ENCODE measurements at regions not wholly inside any gene's neighbourhood (a gene's known extent, or its start where the extent isn't known, plus 50 kb on each side); places are given as distances from the start of the nearest gene placed in this dataset.

- Mint-ChIP-seq H3K4me1 (peaks cover 0 to 5% of the 10 kb centered on the region in 2 experiments; a peak in 1 of 4 replicates), H3K27ac (no peak overlapping the region), H3K9me3 (peaks cover 28 to 31% of the 10 kb centered on the region in 2 experiments), H3K27me3 (ENCODE audit: low read depth) (no peaks in the 10 kb centered on the region), H3K4me3 (no peak overlapping the region), H3K36me3 (ENCODE audit: insufficient read depth in 1 of 3, low read depth in 3 of 3) (peaks cover 10 to 28% (median 25%) of the 10 kb centered on the region in 3 experiments)
- Histone ChIP-seq H3K14ac (ENCODE audit: insufficient read depth, low read length) (no peak overlapping the region), H3K9ac (ENCODE audit: extremely low read depth, insufficient read length, low read length) (no peak overlapping the region), H3K9me3 (ENCODE audit: control insufficient read depth, low read depth, low read length) (peaks cover under 1% of the 10 kb centered on the region), H3K23me2 (ENCODE audit: insufficient read length, low read depth, low read length, poor library complexity, severe bottlenecking) (no peaks in the 10 kb centered on the region), H2BK20ac (ENCODE audit: low read depth, low read length, poor library complexity, severe bottlenecking) (no peak overlapping the region), H3T11ph (ENCODE audit: low read length) (no peak overlapping the region), H4K20me1 (ENCODE audit: control insufficient read depth, insufficient read depth, insufficient read length) (no peaks in the 10 kb centered on the region), H2BK5ac (ENCODE audit: insufficient read length, low read length) (no peak overlapping the region), H2BK120ac (ENCODE audit: low read depth, low read length, poor library complexity, severe bottlenecking) (no peak overlapping the region), H4K5ac (ENCODE audit: insufficient read length, low read depth, low read length) (no peak overlapping the region), H2AFZ (ENCODE audit: low read length) (no peak overlapping the region), H3K79me1 (ENCODE audit: insufficient read depth, low read depth, low read length, poor library complexity, severe bottlenecking) (no peaks in the 10 kb centered on the region), H3K56ac (ENCODE audit: insufficient read length, low read depth, low read length) (no peak overlapping the region), H4K8ac (replicated peaks; ENCODE audit: insufficient read length, low read depth, low read length) (no peak overlapping the region), H3K79me2 (ENCODE audit: insufficient read depth, low read length) (no peaks in the 10 kb centered on the region), H3K27me3 (ENCODE audit: insufficient read depth, low read length) (no peaks in the 10 kb centered on the region), H3K18ac (ENCODE audit: insufficient read length, low read depth, low read length) (no peak overlapping the region), H2BK15ac (ENCODE audit: low read depth, low read length) (no peak overlapping the region), H2AK5ac (ENCODE audit: insufficient read length, low read length) (no peak overlapping the region), H4K91ac (ENCODE audit: insufficient read length, low read depth, low read length) (no peak overlapping the region), H3K4ac (ENCODE audit: low read depth, low read length) (no peak overlapping the region), H3K23ac (ENCODE audit: insufficient read length, low read depth, low read length) (no peak overlapping the region), H3K27ac (ENCODE audit: insufficient read length, low read depth, low read length) (no peak overlapping the region), H2BK12ac (ENCODE audit: insufficient read length, low read depth, low read length) (no peak overlapping the region), H3K4me1 (ENCODE audit: insufficient read depth, low read length) (no peaks in the 10 kb centered on the region), H3K4me2 (ENCODE audit: insufficient read depth, insufficient read length, low read length) (no peak overlapping the region)
- WGBS (ENCODE audit: extremely low coverage, insufficient read length, low lambda C conversion rate), result no CpG with 5 or more reads among the region's 3 CpGs
- TF ChIP-seq, protein P1, sequence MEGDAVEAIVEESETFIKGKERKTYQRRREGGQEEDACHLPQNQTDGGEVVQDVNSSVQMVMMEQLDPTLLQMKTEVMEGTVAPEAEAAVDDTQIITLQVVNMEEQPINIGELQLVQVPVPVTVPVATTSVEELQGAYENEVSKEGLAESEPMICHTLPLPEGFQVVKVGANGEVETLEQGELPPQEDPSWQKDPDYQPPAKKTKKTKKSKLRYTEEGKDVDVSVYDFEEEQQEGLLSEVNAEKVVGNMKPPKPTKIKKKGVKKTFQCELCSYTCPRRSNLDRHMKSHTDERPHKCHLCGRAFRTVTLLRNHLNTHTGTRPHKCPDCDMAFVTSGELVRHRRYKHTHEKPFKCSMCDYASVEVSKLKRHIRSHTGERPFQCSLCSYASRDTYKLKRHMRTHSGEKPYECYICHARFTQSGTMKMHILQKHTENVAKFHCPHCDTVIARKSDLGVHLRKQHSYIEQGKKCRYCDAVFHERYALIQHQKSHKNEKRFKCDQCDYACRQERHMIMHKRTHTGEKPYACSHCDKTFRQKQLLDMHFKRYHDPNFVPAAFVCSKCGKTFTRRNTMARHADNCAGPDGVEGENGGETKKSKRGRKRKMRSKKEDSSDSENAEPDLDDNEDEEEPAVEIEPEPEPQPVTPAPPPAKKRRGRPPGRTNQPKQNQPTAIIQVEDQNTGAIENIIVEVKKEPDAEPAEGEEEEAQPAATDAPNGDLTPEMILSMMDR (conservative IDR thresholded peaks at IDR 0.05), result no peak
- DNase-seq, result no peak
Measured at GRCh38 chr7:94813917-94814316, 93.5 kb upstream of the PPP1R9A start.
